ENCODE measurements at regions not wholly inside any gene's neighbourhood (a gene's known extent, or its start where the extent isn't known, plus 50 kb on each side); places are given as distances from the start of the nearest gene placed in this dataset.

GRCh38 chr9:110099236-110100095 is 108.5 kb downstream of the C9orf152 start:
- peak; percentile 4 for DNase-seq

DNA sequence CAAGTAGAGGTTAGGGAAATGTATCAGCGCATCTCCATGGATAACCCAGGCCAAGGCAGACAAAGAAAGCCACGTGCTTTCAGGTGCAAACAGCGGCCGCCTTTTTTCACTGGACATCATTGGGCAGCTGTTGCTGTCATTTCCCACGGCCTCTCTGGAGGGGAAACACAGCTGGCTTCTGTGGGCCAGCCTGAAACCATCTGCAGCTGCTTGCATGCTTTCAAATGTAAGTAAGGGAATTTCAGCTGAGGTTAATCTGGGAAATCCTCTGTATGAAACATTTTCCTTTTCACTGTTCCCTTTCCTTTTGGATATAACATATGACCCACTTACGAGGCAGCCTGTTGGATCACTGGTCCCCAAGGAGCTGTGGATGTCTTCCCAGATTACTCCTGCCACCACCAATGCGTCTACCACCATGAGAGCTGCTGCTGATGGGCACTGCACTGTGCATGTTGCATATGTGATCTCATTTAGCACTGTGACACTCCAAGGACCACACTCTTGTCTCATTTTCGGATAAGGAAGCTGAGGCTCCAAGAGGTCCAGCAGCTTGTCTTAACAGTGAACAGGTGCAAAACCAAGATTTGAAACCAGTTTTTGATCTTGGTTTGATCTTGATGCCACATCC is 106.3 kb downstream of the C9orf152 start:
- DNase-seq, result no peak

- DNase-seq, result no peak
Observed at GRCh38 chr9:110103257-110103656, 104.7 kb downstream of the C9orf152 start.

- DNase-seq, result no peak
Observed at GRCh38 chr9:110104261-110104809, 103.6 kb downstream of the C9orf152 start.

- no peak for DNase-seq
Observed at GRCh38 chr9:110105107-110105506, 102.9 kb downstream of the C9orf152 start.

DNA sequence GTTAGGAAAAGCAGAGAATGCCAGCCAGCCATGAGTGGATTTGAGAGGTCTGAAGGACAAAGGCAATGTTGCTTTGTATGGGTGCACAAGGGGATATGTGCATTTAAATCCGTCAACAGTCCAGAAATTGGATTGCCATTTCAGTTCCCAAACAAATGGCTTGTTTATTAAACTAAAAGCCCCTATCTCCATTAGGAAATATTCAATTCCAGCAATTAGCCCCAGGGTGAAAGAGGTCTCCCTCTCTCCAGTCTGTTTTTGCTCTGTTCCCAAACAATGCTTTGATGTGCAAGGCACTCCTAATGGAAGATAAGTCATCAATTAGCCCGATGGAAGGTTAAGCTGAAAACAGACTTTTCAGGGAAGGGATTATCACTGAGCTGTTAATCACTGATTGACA is 101.3 kb downstream of the C9orf152 start:
- DNase-seq, result no peak

DNA sequence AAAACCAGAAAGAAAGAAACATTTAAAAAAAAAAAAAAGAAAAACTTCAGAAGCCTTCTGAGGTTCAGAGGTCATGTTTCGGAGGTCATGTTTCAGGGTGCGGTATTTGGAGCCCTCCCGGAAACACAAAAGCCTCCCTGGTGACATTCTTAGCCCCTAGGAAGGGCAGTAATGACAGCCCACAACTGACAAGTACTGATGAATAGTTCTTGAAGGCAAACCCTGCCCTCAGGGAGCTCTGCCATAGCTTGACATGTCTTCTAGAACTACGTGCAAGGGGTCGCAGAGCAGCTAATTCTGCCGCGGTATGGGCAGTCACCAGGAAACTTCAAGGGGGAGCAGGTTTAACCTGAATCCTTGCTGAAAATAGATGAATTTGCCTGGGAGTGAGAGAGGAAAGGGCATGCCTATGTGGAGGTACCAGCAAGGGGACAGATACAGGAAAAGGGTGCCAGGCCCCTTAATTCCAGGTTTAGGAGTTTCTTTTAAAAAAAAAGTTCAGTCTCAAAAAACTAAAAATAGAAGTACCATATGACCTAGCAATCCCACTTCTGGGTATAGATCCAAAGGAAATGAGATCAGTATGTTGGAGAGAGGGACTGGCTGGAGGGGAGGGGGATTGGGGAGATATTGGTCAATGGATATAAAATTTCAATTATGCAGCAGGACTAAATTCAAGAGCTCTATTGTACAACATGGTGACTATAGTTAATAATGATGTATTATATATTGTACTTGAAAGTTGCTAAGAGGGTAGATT is 98.4 kb downstream of the C9orf152 start:
- DNase-seq, result no peak

GRCh38 chr9:110110154-110110553 is 97.8 kb downstream of the C9orf152 start:
- DNase-seq, result no peak

GRCh38 chr9:110111868-110112267 is 96.1 kb downstream of the C9orf152 start:
- no peak for DNase-seq

DNA sequence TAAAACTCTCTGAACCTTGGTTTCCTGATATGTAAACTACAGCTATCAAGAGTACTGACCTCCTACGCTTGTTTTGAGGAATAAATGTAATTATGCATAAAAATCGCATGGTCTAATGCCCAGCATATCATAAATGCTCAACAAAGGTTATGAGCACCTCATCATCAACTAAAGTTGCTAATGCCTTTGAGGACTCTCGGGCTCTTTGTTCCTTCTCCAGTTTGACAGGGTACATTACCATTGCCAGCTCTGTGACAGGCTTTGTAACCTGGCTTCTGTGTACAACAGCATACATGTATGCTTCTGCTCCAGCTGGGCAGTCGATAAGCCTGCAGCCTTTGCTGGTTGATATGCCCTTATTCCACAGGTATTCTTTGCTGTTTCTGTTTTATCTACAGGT is 95.2 kb downstream of the C9orf152 start:
- no peak for DNase-seq

GRCh38 chr9:110114086-110114858 is 93.7 kb downstream of the C9orf152 start:
- DNase-seq, result no peak

DNA sequence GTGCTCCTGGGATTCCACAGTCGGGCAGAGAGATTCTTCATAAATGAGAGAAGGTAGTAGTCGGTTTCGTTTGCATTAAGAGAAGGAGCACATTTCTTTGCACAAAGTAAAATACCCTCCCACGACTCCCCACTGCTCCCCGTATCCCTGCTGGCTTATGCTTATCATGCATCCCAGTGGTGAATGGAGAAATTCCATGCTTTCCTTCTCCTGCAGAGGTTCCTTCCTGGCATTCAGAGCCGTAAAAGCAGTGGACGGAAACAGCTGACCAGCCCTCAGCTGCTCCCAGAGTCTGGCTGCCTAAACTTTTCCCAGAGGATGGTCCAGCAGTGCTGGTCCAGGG is 93.1 kb downstream of the C9orf152 start:
- no peak for DNase-seq

DNA sequence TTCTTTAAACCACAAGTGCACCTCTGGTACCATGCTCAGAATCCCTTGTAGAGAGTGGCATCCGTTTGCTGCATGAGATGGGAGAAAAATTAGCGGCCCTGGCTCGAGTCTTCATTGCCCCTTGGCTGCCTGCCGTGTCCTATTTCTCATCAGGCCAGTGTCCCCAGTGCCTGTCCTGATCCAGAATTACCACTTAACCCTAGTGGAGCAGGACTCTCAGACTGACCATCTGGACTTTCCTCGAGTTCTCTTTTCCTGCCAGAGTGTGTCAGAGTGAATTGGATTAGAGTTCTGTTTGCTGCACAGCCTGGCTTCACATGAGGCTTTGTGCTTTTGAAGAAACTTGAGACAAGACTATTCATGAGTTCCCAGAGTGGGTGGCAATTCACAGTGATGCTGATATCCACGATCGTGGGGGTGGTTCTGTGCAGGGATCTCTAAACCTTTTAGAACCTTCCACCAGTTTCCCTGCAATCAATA is 92.6 kb downstream of the C9orf152 start:
- no peak for DNase-seq

DNA sequence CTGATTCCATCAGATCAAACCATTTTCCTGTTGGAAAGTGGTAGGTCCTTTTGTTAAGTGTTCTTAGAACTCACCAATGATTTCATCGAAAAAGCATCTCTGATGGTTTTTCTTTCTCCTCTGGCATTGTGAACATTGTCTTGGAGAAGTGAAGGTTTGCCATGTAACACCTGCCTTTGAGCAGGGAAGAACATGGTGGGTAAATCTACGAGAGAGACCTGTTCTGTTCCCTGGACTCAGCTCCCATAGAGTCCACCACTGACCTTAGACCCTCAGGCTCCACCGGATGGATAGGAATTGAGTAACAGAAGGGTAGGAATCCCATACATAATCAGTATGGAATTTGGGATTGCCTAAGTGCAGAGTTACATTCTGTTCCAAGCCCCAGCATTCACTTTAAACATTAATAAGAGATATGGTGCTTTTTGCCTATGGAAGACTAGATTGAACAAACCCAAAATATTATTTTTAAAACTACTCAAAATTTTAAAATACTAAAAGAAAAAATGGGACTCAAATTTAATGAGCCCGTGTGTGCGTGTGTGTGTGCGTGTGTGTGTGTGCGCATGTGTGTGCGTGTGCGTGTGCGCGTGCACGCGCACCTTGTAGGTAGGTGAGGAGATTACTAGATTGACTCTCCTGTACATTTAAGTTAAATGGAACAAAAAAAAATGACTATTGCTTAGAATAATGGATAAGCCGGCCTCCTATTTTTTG is 92.0 kb downstream of the C9orf152 start:
- DNase-seq, result no peak

GRCh38 chr9:110116543-110116885 is 91.4 kb downstream of the C9orf152 start:
- DNase-seq, result no peak

- DNase-seq, result no peak
Observed at GRCh38 chr9:110121170-110121569, 86.8 kb downstream of the C9orf152 start.

DNA sequence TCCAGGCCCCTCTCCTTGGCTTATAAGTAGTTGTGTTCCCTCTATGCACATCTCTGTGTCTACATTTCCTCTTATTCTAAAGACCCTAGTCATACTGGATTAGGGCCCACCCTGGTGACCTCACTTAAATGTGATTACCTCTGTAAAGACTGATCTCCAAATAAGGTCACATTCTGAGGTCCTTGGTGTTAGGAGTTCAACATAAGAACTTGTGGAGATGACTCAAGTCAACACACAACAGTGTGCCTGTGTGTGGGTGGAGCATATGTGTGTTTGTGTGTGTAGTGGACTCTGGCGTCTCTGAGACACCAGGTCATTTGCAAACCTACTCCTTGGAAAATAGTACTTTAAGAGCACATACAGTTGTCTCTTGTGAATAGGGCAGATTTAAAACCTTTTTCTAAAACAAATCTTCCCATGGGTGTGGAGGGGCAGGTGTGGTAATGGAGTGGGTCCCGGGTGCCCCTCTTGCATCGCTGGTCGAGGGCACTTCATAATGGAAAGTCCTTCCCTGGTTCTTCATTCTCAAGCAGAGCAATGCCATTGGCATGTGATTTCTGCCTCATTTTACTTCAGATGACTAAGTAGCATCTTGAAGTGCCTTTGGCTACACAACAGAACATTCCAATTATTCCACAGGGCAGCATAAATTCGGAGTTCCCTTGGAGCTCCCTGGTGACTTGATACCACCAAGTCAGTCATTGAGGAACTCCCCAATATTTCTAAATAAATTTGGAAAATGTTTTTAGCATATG is 84.4 kb downstream of the C9orf152 start:
- DNase-seq, result no peak

- no peak for DNase-seq
Observed at GRCh38 chr9:110124439-110124838, 83.5 kb downstream of the C9orf152 start.

DNA sequence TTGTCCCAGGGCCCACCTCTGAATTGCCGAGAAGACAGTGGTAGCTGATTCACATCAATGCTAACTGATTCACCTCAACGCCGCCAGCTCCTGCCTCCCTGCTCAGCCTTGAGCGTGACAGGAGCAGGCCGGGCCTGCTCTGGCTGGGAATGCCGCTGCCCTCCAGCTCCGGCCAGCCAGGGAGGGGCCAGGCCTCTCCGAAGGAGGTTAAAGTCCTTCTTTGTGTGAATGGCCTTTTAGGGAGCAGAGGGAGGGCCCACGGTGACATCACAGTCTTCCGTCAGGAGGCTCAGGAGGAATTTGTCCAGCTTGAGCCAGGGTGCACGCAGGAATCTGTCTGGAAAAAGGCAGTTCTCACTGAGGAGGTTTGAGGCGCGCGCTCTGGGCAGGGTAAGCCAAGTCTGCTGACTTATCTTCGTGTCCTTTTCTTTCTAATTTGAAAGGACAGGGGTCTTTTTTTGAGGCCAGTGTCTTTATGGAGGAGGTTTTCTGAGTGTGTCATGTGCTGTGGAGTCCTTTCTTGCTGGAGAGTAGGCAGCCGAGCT is 82.7 kb downstream of the C9orf152 start:
- no peak for DNase-seq

GRCh38 chr9:110125763-110126351 is 82.1 kb downstream of the C9orf152 start:
- DNase-seq, result no peak
